H9 (cell line): ENCODE measurements at regions not wholly inside any gene's neighbourhood (a gene's known extent, or its start where the extent isn't known, plus 50 kb on each side); places are given as distances from the start of the nearest gene placed in this dataset.

ENCODE experiments used
- DNase-seq: peaks from one replicate; pipeline ENCODE4 v3.0.0-alpha.2; 2017
- H2AFZ ChIP-seq: one replicate; pipeline ENCODE4 v1.6.1; 2013; ENCODE audit warnings: mild to moderate bottlenecking, low read length, control low read depth, moderate library complexity
- H2AK5ac ChIP-seq: 2 replicates; pipeline ENCODE4 v1.6.1; 2013; ENCODE audit warnings: low read length, control low read depth, mixed read lengths; ENCODE audit not compliant: insufficient read length
- H2BK120ac ChIP-seq: one replicate; pipeline ENCODE4 v1.6.1; 2013; ENCODE audit warnings: low read depth, mild to moderate bottlenecking, low read length, control low read depth, inconsistent platforms; ENCODE audit not compliant: poor library complexity, severe bottlenecking
- H2BK12ac ChIP-seq: 2 replicates; pipeline ENCODE4 v1.6.1; 2013; ENCODE audit warnings: low read length, control low read depth, mixed read lengths, low read depth; ENCODE audit not compliant: insufficient read length
- H2BK15ac ChIP-seq: 2 replicates; pipeline ENCODE4 v1.6.1; 2013; ENCODE audit warnings: low read depth, low read length, control low read depth
- H2BK20ac ChIP-seq: one replicate; pipeline ENCODE4 v1.6.1; 2013; ENCODE audit warnings: low read depth, mild to moderate bottlenecking, low read length, control low read depth, inconsistent platforms; ENCODE audit not compliant: poor library complexity, severe bottlenecking
- H2BK5ac ChIP-seq: 2 replicates; pipeline ENCODE4 v1.6.1; 2013; ENCODE audit warnings: low read length, control low read depth, mixed read lengths; ENCODE audit not compliant: insufficient read length
- H3K14ac ChIP-seq: 2 replicates; pipeline ENCODE4 v1.6.1; 2013; ENCODE audit warnings: low read length, control low read depth; ENCODE audit not compliant: insufficient read depth
- H3K18ac ChIP-seq: 2 replicates; pipeline ENCODE4 v1.6.1; 2013; ENCODE audit warnings: low read depth, mild to moderate bottlenecking, mixed read lengths, low read length, control low read depth; ENCODE audit not compliant: insufficient read length
- H3K23ac ChIP-seq: 2 replicates; pipeline ENCODE4 v1.6.1; 2013; ENCODE audit warnings: low read length, control low read depth, mixed read lengths, low read depth; ENCODE audit not compliant: insufficient read length
- H3K23me2 ChIP-seq: 2 replicates; pipeline ENCODE4 v1.6.1; 2013; ENCODE audit warnings: low read depth, mild to moderate bottlenecking, mixed read lengths, low read length, control low read depth; ENCODE audit not compliant: insufficient read length, poor library complexity, severe bottlenecking
- H3K27ac ChIP-seq: 2 replicates; pipeline ENCODE4 v1.5.1; 2013; ENCODE audit warnings: low read length, control low read depth, mixed read lengths, low read depth; ENCODE audit not compliant: insufficient read length
- H3K27me3 ChIP-seq: 2 replicates; pipeline ENCODE4 v1.6.1; 2013; ENCODE audit warnings: low read length, control low read depth, inconsistent platforms; ENCODE audit not compliant: insufficient read depth
- H3K4ac ChIP-seq: 2 replicates; pipeline ENCODE4 v1.6.1; 2013; ENCODE audit warnings: low read depth, mild to moderate bottlenecking, control low read depth, inconsistent platforms, low read length, moderate library complexity
- H3K4me1 ChIP-seq: 2 replicates; pipeline ENCODE4 v1.6.1; 2013; ENCODE audit warnings: low read length, control low read depth, inconsistent platforms; ENCODE audit not compliant: insufficient read depth
- H3K4me2 ChIP-seq: 2 replicates; pipeline ENCODE4 v1.6.1; 2013; ENCODE audit warnings: low read length, control low read depth, mixed read lengths; ENCODE audit not compliant: insufficient read length, insufficient read depth
- H3K56ac ChIP-seq: 2 replicates; pipeline ENCODE4 v1.6.1; 2013; ENCODE audit warnings: low read depth, mild to moderate bottlenecking, mixed read lengths, low read length, control low read depth; ENCODE audit not compliant: insufficient read length
- H3K79me1 ChIP-seq: 2 replicates; pipeline ENCODE4 v1.6.1; 2013; ENCODE audit warnings: low read depth, mild to moderate bottlenecking, moderate library complexity, low read length, control low read depth, inconsistent platforms; ENCODE audit not compliant: insufficient read depth, poor library complexity, severe bottlenecking
- H3K79me2 ChIP-seq: 2 replicates; pipeline ENCODE4 v1.6.1; 2013; ENCODE audit warnings: low read length, control low read depth, inconsistent platforms; ENCODE audit not compliant: insufficient read depth
- H3K9ac ChIP-seq: 2 replicates; pipeline ENCODE4 v1.6.1; 2013; ENCODE audit warnings: low read length, control low read depth, mixed read lengths; ENCODE audit not compliant: insufficient read length; ENCODE audit errors: extremely low read depth
- H3K9me3 ChIP-seq: one replicate; pipeline ENCODE4 v1.6.1; 2013; ENCODE audit warnings: low read depth, low read length, inconsistent platforms; ENCODE audit not compliant: control insufficient read depth
- H3T11ph ChIP-seq: one replicate; pipeline ENCODE4 v1.6.1; 2013; ENCODE audit warnings: mild to moderate bottlenecking, low read length, control low read depth, inconsistent platforms
- H4K20me1 ChIP-seq: one replicate; pipeline ENCODE4 v1.6.1; 2013; ENCODE audit not compliant: control insufficient read depth, insufficient read length, insufficient read depth
- H4K5ac ChIP-seq: 2 replicates; pipeline ENCODE4 v1.6.1; 2013; ENCODE audit warnings: low read depth, mild to moderate bottlenecking, mixed read lengths, low read length, control low read depth; ENCODE audit not compliant: insufficient read length
- H4K8ac ChIP-seq: replicated peaks from 2 replicates; pipeline ENCODE4 v1.6.1; 2013; ENCODE audit warnings: low read length, control low read depth, mixed read lengths, low read depth; ENCODE audit not compliant: insufficient read length
- H4K91ac ChIP-seq: 2 replicates; pipeline ENCODE4 v1.6.1; 2013; ENCODE audit warnings: low read depth, mild to moderate bottlenecking, moderate library complexity, mixed read lengths, low read length, control low read depth; ENCODE audit not compliant: insufficient read length
- H3K27ac Mint-ChIP-seq, 3 experiments: 2 replicates in 2 of 3; 3 replicates in 1 of 3; pipeline ENCODE4 v1.8.0; 2020 to 2021; ENCODE audit warnings: mixed read lengths in 3 of 3, mild to moderate bottlenecking in 1 of 3, moderate library complexity in 1 of 3
- H3K27me3 Mint-ChIP-seq: 2 replicates; pipeline ENCODE4 v1.8.0; 2021; ENCODE audit warnings: low read depth, mild to moderate bottlenecking, moderate library complexity, mixed read lengths
- H3K36me3 Mint-ChIP-seq, 3 experiments: 2 replicates in 2 of 3; 3 replicates in 1 of 3; pipeline ENCODE4 v1.8.0; 2020 to 2021; ENCODE audit warnings: low read depth in 3 of 3, mixed read lengths in 3 of 3; ENCODE audit not compliant: insufficient read depth in 1 of 3
- H3K4me1 Mint-ChIP-seq, 2 experiments: 2 replicates each; pipeline ENCODE4 v1.8.0; 2020; ENCODE audit warnings: mixed read lengths in 2 of 2
- H3K4me3 Mint-ChIP-seq, 2 experiments: 2 replicates in 1 of 2; 3 replicates in 1 of 2; pipeline ENCODE4 v1.8.0; 2020 to 2021; ENCODE audit warnings: mild to moderate bottlenecking in 2 of 2, mixed read lengths in 2 of 2, moderate library complexity in 1 of 2
- H3K9me3 Mint-ChIP-seq, 2 experiments: 2 replicates in 1 of 2; 3 replicates in 1 of 2; pipeline ENCODE4 v1.8.0; 2020; ENCODE audit warnings: mild to moderate bottlenecking in 2 of 2, mixed read lengths in 2 of 2, moderate library complexity in 1 of 2
- CTCF ChIP-seq: fragments of 200-600 bp; sonication (generic); conservative IDR thresholded peaks from 3 replicates; pipeline ENCODE4 v1.8.0; 2021; ENCODE audit warnings: antibody characterized with exemption, mild to moderate bottlenecking
- WGBS: extraction: QIAGEN DNeasy Blood & Tissue Kit; methylation state at CpG from one replicate; pipeline ENCODE4 v1.1.7; 2013; ENCODE audit warnings: missing lambda C conversion rate, low lambda C conversion rate, mixed read lengths; ENCODE audit not compliant: insufficient read length; ENCODE audit errors: extremely low coverage; 5-methylcytosine and 5-hydroxymethylcytosine counted together

DNA sequence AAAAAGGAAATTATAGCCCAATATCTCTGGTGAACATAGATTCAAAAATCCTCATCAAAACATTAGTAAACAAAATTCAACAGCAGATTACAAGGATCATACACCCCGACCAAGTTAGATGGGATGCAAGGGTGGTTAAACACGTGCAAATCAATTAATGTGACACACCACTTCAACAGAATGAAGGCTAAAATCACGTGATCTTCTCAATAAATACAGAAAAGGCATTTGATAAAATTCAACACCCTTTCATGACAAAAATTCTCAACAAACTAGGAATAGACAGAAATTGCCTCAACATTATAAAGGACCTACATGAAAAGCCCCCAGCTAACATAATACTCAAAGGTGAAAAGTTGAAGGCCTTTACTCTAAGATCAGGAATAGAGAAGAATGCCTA is 590.8 kb upstream of the FZD8 start:
- Histone ChIP-seq H3K23ac (no peak overlapping the region), H3K4ac (no peak overlapping the region), H2AK5ac (no peak overlapping the region), H3K9me3 (no peaks in the 10 kb centered on the region), H4K91ac (no peak overlapping the region), H3K27me3 (no peaks in the 10 kb centered on the region), H3K9ac (no peak overlapping the region), H4K20me1 (no peaks in the 10 kb centered on the region), H3K18ac (no peak overlapping the region), H4K8ac (no peak overlapping the region), H3K79me2 (no peaks in the 10 kb centered on the region), H3K27ac (no peak overlapping the region), H3K23me2 (no peaks in the 10 kb centered on the region), H2AFZ (no peak overlapping the region), H4K5ac (no peak overlapping the region), H3K56ac (no peak overlapping the region), H3K4me1 (no peaks in the 10 kb centered on the region), H2BK120ac (no peak overlapping the region), H2BK20ac (no peak overlapping the region), H3K79me1 (no peaks in the 10 kb centered on the region), H2BK5ac (no peak overlapping the region), H3T11ph (no peak overlapping the region), H3K14ac (no peak overlapping the region), H3K4me2 (no peak overlapping the region), H2BK12ac (no peak overlapping the region), H2BK15ac (no peak overlapping the region)
- no peaks in the 10 kb centered on the region; the same call in 1 of the 2 replicates for H3K27me3 Mint-ChIP-seq
- no peak for TF ChIP-seq CTCF
- H3K4me1 Mint-ChIP-seq: no peaks in the 10 kb centered on the region
- H3K27ac Mint-ChIP-seq: no peak overlapping the region
- WGBS: no CpG with 5 or more reads among the region's 3 CpGs
- no peak overlapping the region for H3K4me3 Mint-ChIP-seq
- no peak for DNase-seq
- peaks cover 0 to 5% of the 10 kb centered on the region in 2 experiments; a peak in 1 of 5 replicates for H3K9me3 Mint-ChIP-seq
- H3K36me3 Mint-ChIP-seq: peaks cover 0 to 6% (median 0%) of the 10 kb centered on the region in 3 experiments; a peak in 2 of 7 replicates
